AG10803 (cell line): ENCODE measurements at regions not wholly inside any gene's neighbourhood (a gene's known extent, or its start where the extent isn't known, plus 50 kb on each side); places are given as distances from the start of the nearest gene placed in this dataset.

Experiments used
- DNase-seq: peaks from one replicate; pipeline ENCODE4 v3.0.0; 2010; ENCODE audit warnings: low read depth
- H3K4me3 ChIP-seq: 2 replicates; pipeline ENCODE4 v1.5.1; 2011; ENCODE audit warnings: mild to moderate bottlenecking, low read length, control low read depth
- CTCF ChIP-seq: conservative IDR thresholded peaks from 2 replicates; pipeline ENCODE4 v1.5.1; 2011; ENCODE audit warnings: mild to moderate bottlenecking, low read length, control low read depth, inconsistent platforms

DNA sequence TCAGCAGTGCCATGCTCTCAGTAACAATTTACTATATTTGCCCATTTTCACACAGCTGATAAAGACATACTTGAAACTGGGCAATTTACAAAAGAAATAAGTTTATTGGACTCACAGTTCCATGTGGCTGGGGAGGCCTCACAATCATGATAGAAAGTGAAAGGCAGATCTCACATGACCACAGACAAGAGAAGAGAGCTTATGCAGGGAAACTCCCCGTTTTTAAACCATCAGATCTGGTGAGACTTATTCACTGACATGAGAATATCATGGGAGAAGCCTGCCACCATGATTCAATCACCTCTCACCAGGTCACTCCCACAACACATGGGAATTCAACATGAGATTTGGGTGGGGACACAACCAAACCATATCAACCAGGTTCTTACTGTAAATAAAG lies 112.1 kb upstream of the C1orf87 start:
- TF ChIP-seq CTCF, result no peak
- H3K4me3 ChIP-seq, result no peak overlapping the region
- DNase-seq, result no peak

GRCh38 chr1:60184521-60184920 lies 111.0 kb upstream of the C1orf87 start:
- no peak for TF ChIP-seq CTCF
- no peak for DNase-seq
- no peak overlapping the region for H3K4me3 ChIP-seq

DNA sequence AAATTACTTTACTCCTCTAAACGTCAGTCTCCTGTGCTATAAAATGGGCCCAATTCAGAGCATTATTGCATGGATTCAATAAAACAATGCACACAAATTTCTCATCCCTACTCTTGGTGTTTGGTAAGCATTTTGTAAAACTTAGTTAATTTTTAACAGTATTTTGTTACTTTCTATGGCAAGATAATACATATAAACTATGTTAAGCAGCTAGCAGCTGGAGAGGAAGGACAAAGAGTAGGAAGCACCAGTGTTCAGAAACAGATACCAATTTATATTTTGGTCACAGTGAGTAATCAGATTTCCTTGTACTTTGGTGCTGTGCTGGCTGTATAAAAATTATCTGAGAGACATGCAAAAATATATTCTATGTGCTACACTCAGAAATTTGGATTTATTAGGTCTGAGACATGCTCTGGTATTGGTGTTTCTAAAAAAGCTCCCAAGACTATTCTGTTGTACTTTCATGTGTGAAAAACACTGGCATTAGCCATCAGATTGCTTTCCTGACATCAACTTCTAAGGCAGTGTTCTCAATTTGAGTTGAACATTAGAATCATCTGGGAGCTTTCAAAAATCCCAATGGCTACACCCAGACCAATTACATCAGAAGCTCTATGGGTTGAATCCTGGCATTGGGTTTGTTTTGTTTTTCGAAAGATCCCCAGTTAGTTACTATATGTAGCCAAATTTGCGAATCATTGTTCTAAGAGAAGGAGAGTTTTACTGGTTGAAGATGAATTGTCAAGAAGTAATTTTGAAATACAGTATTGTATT lies 100.3 kb upstream of the C1orf87 start:
- H3K4me3 ChIP-seq, result no peak overlapping the region
- DNase-seq, result no peak
- TF ChIP-seq CTCF, result no peak

GRCh38 chr1:60173006-60173405 lies 99.4 kb upstream of the C1orf87 start:
- no peak overlapping the region for H3K4me3 ChIP-seq
- no peak for DNase-seq
- TF ChIP-seq CTCF, result no peak

GRCh38 chr1:60171801-60172200 lies 98.2 kb upstream of the C1orf87 start:
- TF ChIP-seq CTCF, result no peak
- DNase-seq, result peak; percentile 70
- no peak overlapping the region for H3K4me3 ChIP-seq

DNA sequence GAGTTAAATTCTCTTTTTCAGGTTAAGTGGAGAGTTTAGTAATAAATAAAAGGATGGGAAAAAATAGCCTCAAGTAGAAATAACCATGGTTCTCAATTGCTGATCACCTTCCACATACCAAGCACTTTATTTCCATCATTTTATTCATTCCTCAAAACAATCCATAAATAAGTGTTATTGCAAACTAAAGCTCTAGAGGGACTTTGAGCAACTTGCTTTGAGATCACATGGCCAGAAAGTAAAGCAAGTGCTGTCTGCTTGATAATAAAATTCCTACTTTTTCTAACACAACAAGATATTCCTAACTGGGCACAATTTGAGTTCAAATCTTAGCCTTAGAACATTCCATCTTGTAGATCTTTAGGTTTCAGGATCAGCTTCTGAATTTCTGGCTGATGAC lies 97.1 kb upstream of the C1orf87 start:
- DNase-seq, result no peak
- H3K4me3 ChIP-seq, result no peak overlapping the region
- peak; percentile 26; the same call in 1 of the 2 replicates for TF ChIP-seq CTCF

DNA sequence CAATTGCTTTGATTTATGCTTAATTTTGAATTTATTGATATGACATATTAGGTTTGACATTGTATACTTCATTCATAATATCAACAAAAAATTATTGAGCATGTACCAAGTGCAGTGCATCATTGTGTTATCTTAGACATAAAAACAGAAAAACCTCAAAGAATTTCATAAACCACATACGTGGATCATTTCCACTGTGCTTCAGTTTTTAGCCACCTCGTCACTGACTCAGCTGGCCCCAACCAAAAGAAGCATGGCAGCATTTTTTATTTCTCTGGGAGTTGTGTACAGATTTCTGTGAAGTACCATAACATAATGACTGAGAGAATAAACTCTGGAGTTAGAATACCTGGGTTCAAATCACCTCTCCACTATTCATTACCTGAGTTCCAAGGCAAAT lies 95.6 kb upstream of the C1orf87 start:
- DNase-seq, result peak; percentile 21
- TF ChIP-seq CTCF, result no peak
- H3K4me3 ChIP-seq, result no peak overlapping the region
